G401 (cell line): ENCODE measurements at regions not wholly inside any gene's neighbourhood (a gene's known extent, or its start where the extent isn't known, plus 50 kb on each side); places are given as distances from the start of the nearest gene placed in this dataset.

Experiments used
- DNase-seq: peaks from one replicate; pipeline ENCODE4 v3.0.0-alpha.2; 2015; ENCODE audit warnings: low spot score
- in situ Hi-C: cut with HindIII; loops from 2 replicates; pipeline ENCODE4 v1.10.0; 2016; ENCODE audit warnings: low sequenced_read_pairs, mixed read lengths

DNA sequence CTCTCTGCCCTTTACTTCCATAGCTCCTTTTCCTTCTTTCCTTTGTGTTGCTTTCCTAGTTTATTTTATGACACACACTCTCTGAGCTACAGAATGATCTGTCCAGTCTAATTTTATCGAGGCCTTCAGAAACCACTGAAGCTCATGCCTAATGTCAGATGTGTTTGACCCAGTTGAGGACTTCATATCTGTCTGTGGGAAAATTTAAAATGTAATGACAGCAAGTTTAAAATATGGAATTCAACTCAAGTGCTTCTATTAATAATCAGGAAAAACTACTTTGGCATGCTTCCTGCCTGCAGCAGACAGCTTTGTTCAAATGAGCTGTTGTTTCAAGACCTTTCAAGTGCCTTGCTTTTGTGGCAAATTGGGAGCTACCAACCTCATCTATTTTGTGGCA lies 261.8 kb upstream of the MTNR1B start:
- in situ Hi-C loops = no loop called here
- DNase-seq = no peak

DNA sequence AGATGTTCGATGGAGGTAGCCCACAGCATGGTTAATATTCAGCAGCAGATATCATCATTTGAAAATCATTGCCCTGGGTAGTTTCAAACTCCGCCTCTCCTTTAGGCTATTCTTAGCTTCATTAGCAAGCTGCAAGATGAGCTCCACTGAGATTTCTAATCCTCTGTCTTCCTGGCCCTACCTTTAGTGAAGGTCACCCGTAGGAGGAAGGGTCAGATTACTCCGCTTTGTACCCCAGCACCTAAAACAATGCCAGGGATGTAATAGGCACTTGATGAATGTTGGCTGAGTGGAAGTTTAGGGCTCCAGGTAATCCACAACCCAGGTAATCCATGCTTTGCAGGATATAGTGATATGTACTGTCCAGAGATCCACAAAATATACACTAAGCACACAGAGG lies 260.1 kb upstream of the MTNR1B start:
- no peak for DNase-seq
- in situ Hi-C loops = no loop called here

DNA sequence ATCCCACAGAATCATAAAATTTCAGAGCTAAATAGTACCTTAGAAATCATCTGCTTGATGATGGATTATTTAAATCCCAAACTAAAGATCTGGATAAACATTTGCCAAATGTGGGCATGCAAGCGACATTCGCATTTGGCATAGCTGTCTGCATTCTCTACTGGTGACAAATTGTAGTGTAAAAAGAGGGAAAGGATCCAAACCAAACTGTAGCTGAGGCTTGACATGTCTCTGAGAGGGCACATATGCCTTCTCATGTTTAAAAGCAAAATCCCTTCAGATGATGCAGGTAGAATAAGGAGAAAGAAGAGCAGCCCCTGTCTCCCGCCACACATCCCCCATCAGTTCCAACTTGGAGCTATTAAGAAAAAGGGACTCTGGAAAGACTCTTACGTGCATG lies 257.5 kb upstream of the MTNR1B start:
- DNase-seq = no peak
- in situ Hi-C loops = no loop called here

DNA sequence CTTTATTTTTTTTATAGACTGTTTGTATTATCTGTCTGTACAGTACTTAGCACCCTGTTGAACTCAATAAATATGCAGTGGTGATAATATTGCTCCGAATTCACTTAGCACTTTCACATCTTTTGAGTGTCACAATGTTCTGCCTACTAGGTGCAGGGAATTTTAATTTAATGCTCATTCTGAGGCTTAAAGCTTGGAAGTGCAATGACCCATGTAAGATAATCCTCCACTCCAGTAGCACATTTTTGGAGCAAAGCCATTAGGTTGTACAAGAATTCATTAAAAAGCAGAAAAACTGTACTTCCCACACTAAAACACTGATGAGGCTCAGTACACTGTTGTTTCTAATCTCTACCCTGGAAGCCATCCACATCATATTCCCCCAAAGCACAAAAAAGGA lies 255.3 kb upstream of the MTNR1B start:
- no peak for DNase-seq
- in situ Hi-C loops = no loop called here

DNA sequence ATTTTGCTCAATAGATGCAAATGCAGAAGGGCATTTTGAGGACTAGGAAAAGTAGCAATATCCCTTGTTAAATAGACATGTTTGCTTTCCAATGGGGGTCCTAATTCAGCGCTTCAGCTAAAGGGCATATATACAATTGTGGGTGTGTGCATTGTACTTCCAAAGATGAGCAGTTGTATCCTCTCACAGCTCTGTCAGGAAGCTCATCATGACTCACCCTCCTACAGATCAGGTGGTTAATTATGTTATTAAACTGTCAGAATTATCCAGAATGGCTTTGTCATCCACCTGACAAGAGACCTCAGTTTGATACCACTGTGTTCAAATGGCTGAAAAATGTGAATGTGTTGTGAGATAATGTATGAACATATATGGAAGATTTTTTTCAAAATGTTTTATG lies 252.2 kb upstream of the MTNR1B start:
- no peak for DNase-seq
- in situ Hi-C loops = no loop called here

DNA sequence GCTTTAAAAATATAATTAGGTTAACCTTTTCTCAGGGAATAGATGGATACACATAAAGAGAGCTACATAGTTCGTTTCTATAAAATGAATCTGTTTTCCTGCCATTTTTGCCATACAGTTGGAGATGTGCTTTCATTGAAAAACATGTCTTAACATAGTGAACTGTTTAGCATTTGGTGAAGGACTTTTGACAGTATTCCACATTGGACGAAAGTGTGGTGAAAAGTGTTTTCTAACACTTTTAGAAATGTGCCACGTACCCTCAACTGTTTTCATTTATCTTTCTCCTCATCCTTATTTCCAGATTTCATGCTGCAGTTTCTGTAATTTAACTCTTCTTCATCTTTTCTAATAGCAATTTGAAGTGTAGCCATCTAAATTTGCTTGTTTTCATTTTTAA lies 249.1 kb upstream of the MTNR1B start:
- in situ Hi-C loops = no loop called here
- DNase-seq = no peak

DNA sequence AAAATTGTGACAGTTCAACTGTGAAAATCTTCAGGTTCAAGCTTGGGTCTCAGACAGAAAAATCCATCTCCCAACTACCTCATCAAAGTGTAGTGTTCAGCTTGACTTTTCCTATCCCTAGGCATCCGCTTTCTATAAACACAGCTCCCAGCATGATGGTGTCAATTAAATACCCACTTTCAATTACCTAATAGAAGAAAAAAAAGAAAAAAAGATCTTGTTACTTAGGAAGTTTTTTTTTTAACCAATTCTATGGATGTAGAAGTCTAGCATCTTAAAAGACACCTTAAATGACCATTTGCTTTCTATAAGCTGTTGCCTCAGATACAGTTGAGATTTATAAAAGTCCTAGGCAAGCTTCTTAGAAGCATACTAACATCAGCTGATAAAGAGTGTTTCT lies 244.1 kb upstream of the MTNR1B start:
- in situ Hi-C loops = no loop called here
- DNase-seq = no peak

DNA sequence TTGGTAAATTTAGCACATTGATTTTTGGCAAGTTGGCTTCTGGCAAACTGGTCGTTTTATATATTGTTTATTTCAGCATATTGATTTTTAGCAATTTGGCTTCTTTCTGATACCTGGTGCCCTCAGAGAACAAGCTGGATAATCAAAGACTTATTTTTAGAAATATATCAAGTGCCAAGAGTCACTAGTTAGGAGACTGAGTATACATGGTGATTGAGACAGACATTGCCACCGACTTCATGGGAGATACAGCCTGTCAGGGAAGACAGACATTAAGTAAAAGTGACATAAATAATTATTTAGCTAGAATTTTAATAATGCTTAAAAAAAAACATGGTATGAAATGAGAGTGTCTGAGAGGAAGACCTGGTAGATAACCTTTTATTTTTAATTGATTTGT lies 242.3 kb upstream of the MTNR1B start:
- DNase-seq = no peak

DNA sequence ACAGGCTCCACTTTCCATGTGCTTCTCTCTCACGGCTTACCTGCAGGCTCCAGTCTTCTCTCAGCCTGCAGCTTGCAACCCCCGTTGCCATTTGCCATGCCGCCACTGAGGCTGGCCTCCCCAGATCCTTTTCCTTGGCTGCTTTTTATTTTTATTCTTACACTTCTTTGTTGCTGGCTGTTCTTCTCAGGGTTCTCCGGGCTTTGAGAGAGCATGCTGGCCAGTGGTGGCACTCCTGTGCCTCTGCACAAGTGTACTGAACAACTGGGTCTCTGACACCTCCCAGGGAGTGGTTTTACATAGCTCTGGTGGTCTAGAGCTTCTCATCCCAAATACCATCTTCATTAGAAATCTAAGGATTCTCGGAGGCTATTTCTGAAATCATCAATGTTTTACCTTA lies 241.7 kb upstream of the MTNR1B start:
- in situ Hi-C loops = no loop called here
- no peak for DNase-seq

More for the DNA sequence above, 242.3 kb upstream of the MTNR1B start:
- in situ Hi-C loops = no loop called here

DNA sequence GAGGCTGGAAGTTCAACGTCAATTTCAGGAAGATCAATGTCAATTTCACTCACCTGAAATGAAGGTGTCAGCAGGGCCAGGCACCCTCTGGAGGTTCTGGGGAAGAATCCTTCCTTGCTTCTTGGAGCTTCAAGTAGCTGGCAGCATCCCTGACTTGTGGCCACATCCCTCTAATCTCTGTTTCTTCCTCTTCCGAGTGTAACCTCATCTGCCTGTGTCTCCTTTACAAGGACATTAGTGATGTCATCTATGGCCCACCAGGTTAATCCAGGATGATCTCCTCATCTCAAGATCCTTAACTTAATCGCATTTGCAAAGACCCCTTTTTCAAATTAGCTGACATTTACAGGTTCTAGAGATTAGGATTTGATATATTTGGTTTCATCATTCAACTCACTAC lies 240.8 kb upstream of the MTNR1B start:
- in situ Hi-C loops = no loop called here
- no peak for DNase-seq

DNA sequence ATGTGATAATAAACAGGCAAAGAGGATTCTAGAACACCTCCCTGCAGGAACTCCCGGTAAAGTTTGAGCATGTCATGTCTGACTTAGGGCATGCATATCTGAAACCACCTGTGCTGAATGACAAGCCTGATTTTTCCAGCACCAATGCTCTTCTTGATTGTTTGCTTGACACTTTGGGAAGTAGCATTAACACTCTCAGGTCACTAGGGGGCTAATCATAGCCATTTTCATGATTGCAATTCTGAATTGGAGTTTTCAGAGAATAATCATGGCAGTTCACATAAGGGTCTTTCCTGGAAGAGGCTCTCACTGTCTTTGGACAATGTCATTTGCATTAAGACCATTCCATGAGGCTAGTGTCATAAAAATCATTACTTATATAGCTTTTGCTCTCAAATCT lies 234.4 kb upstream of the MTNR1B start:
- in situ Hi-C loops = no loop called here

DNA sequence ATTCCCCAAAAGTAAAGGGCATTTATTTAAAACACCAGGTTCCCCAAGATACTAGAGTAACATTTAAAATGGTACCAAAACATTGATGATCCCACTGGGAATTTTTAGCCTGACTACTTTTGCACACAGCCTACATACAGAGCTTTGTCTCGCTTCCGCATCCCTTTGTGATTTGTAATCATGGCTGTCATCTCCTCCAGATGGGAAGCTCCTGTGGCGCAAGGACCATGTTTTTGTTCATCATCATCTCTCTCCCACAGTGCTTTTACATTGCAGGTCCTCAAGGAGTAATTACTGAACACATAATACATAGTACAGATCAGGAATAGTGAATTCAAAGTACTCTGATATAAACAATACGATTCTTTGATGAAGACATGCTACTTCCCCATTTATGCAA lies 231.2 kb upstream of the MTNR1B start:
- no peak for DNase-seq

More for the DNA sequence above, 234.4 kb upstream of the MTNR1B start:
- peak; percentile 8 for DNase-seq

DNA sequence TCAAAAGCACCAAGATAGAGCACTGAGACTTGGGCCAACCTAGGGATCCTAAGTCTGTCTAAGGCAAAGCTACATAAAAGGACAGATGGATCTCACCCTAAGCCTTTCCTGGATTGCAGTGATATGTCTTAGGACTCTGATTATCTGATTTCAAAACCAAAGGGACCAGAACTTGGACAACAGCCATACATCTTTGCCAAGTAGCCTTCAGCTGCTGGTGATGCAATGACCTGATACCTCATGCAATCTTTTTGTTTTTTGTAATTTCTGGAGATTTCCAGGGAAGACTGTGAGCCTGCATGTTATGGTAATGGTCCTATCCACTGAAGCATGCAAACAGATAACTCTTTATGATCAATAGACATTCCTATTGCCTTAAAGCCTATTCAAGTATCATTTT lies 230.4 kb upstream of the MTNR1B start:
- in situ Hi-C loops = no loop called here
- no peak for DNase-seq

More for the DNA sequence above, 231.2 kb upstream of the MTNR1B start:
- in situ Hi-C loops = no loop called here

DNA sequence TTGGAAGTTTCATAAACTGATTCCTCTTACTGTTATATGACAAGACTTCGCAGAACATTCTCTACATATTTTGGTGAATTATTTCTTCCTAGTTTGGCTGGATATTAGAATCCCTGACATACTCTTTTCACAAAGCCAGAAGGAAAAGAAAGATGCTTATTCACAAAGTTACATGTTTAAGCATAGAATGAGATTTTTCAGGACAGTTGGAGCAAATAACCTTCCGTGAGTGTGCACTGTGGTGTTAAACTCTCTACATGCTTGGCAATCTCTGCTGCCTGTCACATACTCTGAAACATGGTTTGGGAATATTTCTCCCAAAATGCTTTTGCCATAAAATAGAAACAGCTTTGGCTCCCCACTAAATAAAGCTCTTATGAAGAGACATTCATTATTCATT lies 230.0 kb upstream of the MTNR1B start:
- in situ Hi-C loops = no loop called here
- no peak for DNase-seq

DNA sequence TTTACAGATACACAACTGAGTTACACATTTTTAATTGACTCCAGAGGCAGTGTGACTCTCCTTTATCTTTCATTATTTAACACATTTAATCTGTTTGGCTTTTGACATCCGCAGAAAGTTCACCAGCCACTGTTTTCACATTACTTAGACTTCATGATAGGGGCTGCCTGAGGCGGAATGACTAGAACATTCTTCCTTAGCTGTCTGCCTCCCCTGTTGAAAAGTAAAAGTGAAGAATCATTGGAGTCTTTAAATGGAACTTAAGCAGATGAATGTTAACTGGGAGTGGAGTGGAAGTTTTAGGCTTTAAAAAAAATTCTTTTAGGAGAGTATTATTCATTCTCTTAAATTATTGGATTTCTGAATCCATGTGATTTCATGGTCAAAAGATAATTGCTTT lies 229.2 kb upstream of the MTNR1B start:
- DNase-seq = no peak
- in situ Hi-C loops = no loop called here

DNA sequence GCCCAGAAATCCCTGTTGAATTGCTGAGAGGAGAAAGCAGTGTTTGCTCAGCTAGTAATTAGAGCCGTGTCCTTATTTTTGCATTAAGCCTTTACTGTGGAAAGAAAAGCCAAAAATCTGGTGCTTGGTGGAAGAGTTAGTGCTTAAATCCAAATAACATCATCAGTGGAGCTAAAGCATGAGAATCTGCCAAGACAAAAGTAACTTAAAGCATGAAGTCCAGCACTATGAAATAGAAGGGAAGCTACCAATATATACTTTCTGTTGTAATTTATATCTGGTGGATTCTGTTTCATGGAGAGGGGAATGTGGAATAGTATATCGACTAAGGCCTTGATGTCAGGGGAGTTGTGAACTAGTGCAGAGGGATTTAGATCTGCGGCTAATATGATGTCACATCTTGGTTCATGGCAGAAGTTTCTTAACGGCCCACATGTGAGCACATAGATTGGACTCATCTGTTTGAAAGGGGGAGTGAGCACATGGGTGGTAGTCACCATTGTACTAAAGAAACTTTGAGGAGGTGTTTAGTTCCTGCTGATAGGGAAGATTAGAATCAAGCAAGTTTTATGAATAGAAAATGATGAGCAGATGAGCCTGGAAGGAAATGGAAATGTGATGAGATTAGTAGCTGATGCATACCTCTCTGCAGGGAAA lies 224.4 kb upstream of the MTNR1B start:
- in situ Hi-C loops = no loop called here
- no peak for DNase-seq

DNA sequence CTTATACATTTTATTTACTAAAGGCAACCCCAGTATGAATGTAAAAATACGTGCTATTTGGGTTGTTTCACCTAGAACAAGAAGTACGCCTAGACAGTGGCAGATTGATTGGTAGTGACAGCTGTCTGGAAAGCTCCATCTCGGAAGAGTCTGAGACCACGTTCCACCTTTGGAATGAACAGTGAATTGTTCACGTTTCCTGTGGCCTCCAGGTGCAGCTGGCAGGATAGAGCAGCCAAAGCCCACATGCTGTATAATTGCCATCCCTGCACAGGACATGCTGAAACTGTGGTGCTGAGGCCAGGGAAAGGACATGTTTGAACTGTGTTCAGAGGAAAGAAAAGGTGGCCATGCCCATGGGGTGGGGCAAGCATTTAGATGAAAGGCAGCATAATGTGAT lies 218.7 kb upstream of the MTNR1B start:
- DNase-seq = no peak
- in situ Hi-C loops = no loop called here

DNA sequence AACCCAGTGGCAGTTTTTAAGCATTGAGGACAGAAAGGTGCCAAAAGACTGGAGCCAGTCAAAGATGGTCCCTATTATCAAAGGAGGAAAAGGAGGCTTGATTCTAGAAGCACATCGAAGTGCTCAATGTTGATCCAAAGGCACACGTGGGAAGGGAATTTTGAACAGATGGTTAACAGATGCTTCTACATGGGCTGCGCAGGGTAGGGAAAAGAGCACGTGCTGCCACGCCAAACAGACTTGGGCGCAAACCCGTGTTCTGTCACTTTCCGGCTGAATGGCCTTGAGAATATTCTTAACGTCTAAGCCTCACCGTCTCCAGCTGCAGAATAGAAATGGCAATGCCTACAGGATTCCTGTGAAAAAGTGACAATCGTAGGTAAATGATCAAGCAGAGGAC lies 217.9 kb upstream of the MTNR1B start:
- DNase-seq = no peak
- in situ Hi-C loops = no loop called here

DNA sequence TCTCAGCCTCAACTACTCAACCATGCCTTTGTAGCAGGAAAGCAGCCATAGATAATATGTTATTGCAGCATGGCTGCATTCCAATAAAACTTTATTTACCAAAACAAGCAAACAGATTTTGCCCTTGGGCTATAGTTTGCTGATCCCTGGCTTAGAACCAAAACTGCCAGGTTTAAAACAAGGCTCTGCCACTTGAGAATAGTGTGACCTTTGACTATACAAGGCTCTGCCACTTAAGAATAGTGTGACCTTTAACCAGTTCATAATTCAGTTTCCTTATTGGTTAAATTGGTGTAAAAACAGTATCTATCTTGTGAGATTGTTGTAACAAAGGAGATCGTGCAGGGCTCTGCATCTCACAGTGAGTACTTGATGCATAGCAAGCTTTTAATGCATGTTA lies 217.3 kb upstream of the MTNR1B start:
- in situ Hi-C loops = no loop called here
- no peak for DNase-seq

DNA sequence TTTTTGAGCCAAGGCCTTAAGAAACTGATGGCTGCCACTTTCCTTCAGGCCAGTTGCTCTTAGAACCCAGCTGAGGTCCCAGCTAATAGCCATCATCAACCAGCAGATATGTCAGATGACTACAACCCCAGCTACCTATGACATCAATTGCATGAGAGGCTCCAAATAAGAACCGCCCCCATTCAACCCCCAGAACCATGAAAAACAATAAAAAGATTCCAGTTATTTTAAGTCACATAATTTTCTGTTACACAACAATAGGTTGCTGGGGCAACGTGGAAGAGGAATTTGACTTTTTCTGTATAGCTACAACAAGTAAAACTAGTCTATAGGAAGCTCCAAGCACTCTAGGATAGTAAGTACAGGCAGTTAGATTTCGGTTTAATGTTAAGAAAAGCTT lies 216.3 kb upstream of the MTNR1B start:
- in situ Hi-C loops = no loop called here
- no peak for DNase-seq

DNA sequence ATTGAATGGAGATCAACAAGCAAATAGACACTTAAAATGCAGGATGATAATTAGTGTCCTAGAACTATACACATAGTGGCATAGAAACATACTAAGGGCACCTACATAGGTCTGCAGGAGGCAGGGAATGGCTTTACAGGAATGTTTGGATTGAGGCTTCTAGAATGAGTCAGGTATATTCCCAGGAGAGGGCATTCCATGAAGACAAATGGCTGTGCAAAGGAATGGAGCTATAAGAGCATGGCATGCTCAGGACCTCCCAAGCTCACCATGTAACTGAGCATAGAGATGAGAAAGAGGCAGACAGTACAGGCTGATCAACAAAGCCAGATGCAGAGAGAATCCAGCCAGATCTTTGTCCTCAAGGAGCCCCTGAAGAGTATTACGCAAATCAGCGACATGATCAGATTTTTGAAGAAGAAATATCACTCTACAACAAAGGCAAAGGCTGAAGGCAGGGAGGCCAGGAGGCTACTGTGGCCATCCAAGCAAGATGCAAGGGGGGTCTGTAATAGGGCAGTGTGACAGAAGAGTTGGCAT lies 211.1 kb upstream of the MTNR1B start:
- in situ Hi-C loops = no loop called here

More for the DNA sequence above, 211.1 kb upstream of the MTNR1B start:
- DNase-seq = no peak
